ENCODE measurements at regions not wholly inside any gene's neighbourhood (a gene's known extent, or its start where the extent isn't known, plus 50 kb on each side); places are given as distances from the start of the nearest gene placed in this dataset.

DNA sequence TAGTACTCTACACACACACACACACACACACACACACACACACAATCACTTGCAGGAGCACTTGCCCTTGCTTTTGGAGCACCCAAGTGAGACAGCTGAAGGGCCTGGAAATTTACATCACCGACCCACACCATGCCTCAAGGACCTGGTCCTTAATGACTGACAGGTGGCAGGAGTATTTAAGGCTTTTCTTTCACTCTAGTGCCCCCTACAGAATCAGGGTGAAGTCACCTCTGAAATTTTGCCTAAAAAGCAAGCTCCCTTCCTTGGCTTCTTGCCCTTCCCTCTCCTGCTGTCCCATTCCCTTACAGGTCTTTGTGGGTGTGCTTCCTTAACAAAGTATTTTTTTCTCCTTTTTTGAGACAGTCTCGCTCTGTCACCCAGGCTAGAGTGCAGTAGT, 353.5 kb upstream of the IRAK1BP1 start:
- Histone ChIP-seq H3K4me2 (ENCODE audit: low read depth, low read length) (no peak overlapping the region), H3K4me3 (ENCODE audit: insufficient read depth, low read depth, low read length) (no peak overlapping the region), H2BK120ac (ENCODE audit: low read depth, low read length) (no peak overlapping the region), H3K56ac (ENCODE audit: extremely low read depth, insufficient read depth, low read length) (no peak overlapping the region), H4K8ac (ENCODE audit: low read depth in 2 of 2, low read length in 2 of 2) (no peak overlapping the region), H4K20me1 (ENCODE audit: insufficient read depth, low read length) (no peaks in the 10 kb centered on the region), H3K27ac (ENCODE audit: insufficient read depth, low read length) (no peak overlapping the region), H3K14ac (replicated peaks; ENCODE audit: low read depth, low read length) (no peak overlapping the region), H2BK20ac (ENCODE audit: low read depth, low read length) (no peak overlapping the region), H3K9ac (ENCODE audit: low read depth, low read length) (no peak overlapping the region), H3K18ac (ENCODE audit: low read depth, low read length) (no peak overlapping the region), H3K9me3 (ENCODE audit: control insufficient read depth, insufficient read depth, low read length) (no peaks in the 10 kb centered on the region), H3K9me1 (ENCODE audit: insufficient read depth, low read length) (no peaks in the 10 kb centered on the region), H2AFZ (replicated peaks; ENCODE audit: low read length, poor library complexity) (no peak overlapping the region), H4K5ac (ENCODE audit: low read depth, low read length) (no peak overlapping the region), H2AK9ac (replicated peaks; ENCODE audit: low read depth, low read length, poor library complexity) (no peak overlapping the region), H3K4me1 (ENCODE audit: control insufficient read depth, insufficient read depth, low read length) (no peaks in the 10 kb centered on the region), H3K36me3 (ENCODE audit: control insufficient read depth, insufficient read depth, low read length) (no peaks in the 10 kb centered on the region), H3K27me3 (ENCODE audit: control insufficient read depth, insufficient read depth, low read length) (no peaks in the 10 kb centered on the region), H4K91ac (ENCODE audit: insufficient read depth, low read depth, low read length) (no peak overlapping the region), H3K4ac (ENCODE audit: low read depth, low read length) (no peak overlapping the region), H2BK15ac (ENCODE audit: low read depth, low read length) (no peak overlapping the region), H3K23ac (ENCODE audit: low read depth, low read length) (no peak overlapping the region), H2BK5ac (ENCODE audit: low read depth, low read length, poor library complexity, severe bottlenecking) (no peak overlapping the region), H2AK5ac (ENCODE audit: low read depth, low read length) (no peak overlapping the region), H3K79me1 (ENCODE audit: low read depth in 1 of 2, low read length in 2 of 2) (no peaks in the 10 kb centered on the region)
- TF ChIP-seq MXI1 (IDR thresholded peaks at IDR 0.05; ENCODE audit: borderline replicate concordance, low read depth, low read length) (no peak), USF2 (IDR thresholded peaks at IDR 0.05; ENCODE audit: low read depth, low read length) (no peak), FOS (IDR thresholded peaks at IDR 0.05; ENCODE audit: low read depth, low read length) (no peak), CTCF (conservative IDR thresholded peaks at IDR 0.05; ENCODE audit: low read depth, low read length) (no peak), RFX5 (IDR thresholded peaks at IDR 0.05; ENCODE audit: low read depth, low read length) (no peak)
- POLR2A ChIA-PET (ENCODE audit: unreplicated experiment) = no interaction called here
- intact Hi-C loops (cut with micrococcal nuclease) = no loop called here
- no CpG with 5 or more reads among the region's 2 CpGs for WGBS, 2 experiments (ENCODE audit: extremely low coverage in 2 of 2, insufficient read length in 1 of 2)
- in situ Hi-C loops (cut with MboI; ENCODE audit: low sequenced_read_pairs) = no loop called here
- CTCF ChIA-PET = no interaction called here
- dilution Hi-C loops (cut with HindIII; ENCODE audit: low sequenced_read_pairs, unreplicated experiment) = no loop called here
- ATAC-seq (ENCODE audit: low read depth) (no peak), DNase-seq (no peak)
- BruUV-seq (replicated peaks) = no TSS peak

Data from IMR-90 (cell line).